Stimulated activated CD4-positive, alpha-beta T cell treated with anti-CD3 and anti-CD28 coated beads, Interleukin-12 subunit alpha, Interleukin-12 subunit beta, amount 100 ng/mL, for 4 hours (primary cell): ENCODE measurements at regions not wholly inside any gene's neighbourhood (a gene's known extent, or its start where the extent isn't known, plus 50 kb on each side); places are given as distances from the start of the nearest gene placed in this dataset.
A peak's percentile ranks its signal among the peaks of the same experiment; 100 is the strongest.
"Not testable (repeated sequence)": the region's sequence is repeated elsewhere in the genome, so short reads cannot be mapped to it uniquely, and the experiment has no call there.

Experiments used
- DNase-seq: peaks from one replicate; pipeline ENCODE4 v3.0.0-alpha.2; 2020

DNA sequence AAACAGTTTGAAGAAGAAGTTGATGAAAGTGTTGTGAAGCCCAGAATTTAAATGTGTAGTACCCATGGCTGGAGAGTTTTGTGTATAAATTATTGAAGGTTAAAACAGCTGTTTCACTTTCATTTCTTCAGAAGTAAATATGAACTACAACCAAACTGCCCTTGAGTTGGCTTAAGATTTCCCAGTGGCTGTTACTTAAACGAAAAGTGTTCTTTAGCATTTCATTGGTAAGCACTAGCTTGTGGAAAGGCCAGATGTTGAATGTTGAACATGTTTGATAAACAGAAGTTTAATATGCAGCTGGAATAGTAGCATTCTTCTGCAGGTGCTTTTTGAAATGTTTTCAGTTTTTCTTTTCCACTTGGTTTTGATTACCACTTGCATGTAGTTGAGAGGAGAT, 83.2 kb upstream of the TNRC6B start:
- DNase-seq, result no peak

DNA sequence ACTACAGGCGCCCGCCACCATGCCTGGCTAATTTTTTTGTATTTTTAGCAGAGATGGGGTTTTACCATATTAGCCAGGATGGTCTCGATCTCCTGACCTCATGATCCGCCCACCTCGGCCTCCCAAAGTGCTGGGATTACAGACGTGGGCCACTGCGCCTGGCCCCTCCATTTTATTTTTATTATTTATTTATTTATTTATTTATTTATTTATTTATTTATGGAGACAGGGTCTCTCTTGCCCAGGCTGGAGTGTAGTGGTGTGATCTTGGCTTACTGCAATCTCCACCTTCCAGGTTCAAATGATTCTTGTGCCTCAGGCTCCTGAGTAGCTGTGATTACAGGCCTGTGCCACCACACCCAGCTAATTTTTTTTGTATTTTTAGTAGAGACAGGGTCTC, 77.8 kb upstream of the TNRC6B start:
- not testable (repeated sequence) for DNase-seq

GRCh38 chr22:40105755-40106154, 72.0 kb upstream of the TNRC6B start:
- no peak for DNase-seq

- no peak for DNase-seq
These were observed 70.5 kb upstream of the TNRC6B start for GRCh38 chr22:40107244-40107643.

DNA sequence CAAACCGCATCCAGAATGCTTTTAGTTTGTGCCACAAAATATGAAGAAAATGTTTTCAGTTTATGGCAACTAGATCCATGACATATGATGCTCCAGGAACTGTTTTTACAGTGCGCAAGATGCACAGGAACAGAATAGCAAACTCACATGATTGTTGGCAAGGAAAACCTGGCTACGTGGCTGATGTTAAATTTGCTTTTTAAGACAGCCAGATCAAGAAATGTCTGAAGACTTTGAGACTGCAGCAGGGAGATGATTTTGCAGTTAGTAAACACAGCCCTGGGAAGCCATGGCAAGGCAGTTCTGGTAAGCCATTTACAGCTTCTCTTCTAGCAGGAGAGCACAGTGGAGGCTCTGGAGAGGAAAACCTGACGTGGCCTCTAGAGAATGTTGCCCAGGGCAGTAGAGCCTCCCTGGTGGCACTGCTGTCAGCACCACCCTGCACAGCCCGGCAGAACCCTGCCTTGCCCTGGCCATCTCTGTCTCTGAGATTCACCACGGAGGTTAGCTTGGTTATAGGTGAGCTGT, 69.8 kb upstream of the TNRC6B start:
- DNase-seq, result peak; percentile 16

GRCh38 chr22:40108396-40108795, 69.3 kb upstream of the TNRC6B start:
- no peak for DNase-seq

DNA sequence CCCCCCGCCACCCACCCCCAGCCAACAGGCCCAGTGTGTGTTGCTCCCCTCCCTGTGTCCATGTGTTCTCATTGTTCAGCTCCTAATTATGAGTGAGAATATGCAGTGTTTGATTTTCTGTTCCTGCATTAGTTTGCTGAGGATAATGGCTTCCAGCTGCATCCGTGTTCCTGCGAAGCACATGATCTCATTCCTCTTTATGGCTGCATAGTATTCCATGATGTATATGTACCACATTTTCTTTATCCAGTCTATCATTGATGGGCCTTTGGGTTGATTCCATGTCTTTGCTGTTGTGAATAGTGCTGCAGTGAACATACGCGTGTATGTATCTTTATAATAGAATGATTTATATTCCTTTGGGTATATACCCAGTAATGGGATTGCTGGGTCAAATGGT, 68.8 kb upstream of the TNRC6B start:
- DNase-seq, result not testable (repeated sequence)

- DNase-seq, result no peak
These were observed 66.3 kb upstream of the TNRC6B start for GRCh38 chr22:40111451-40111850.

DNA sequence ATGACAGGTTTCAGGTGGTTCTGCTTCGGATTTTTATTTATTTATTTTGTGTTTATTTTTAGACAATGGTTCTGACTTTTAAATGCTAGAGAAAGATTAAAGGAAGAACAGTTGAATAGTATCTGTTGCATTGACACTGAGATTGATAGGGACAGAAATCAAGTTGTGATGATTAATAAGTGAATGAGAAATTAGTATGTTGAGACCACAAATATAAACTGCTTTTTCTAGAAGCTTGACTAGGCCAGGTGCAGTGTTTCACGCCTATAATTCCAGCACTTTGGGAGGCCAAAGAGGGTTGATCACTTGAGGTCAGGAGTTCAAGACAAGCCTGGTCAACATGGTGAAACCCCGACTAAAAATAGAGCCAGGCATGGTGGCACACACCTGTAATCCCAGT, 65.1 kb upstream of the TNRC6B start:
- no peak for DNase-seq

- DNase-seq, result no peak
These were observed 64.0 kb upstream of the TNRC6B start for GRCh38 chr22:40113696-40114095.

DNA sequence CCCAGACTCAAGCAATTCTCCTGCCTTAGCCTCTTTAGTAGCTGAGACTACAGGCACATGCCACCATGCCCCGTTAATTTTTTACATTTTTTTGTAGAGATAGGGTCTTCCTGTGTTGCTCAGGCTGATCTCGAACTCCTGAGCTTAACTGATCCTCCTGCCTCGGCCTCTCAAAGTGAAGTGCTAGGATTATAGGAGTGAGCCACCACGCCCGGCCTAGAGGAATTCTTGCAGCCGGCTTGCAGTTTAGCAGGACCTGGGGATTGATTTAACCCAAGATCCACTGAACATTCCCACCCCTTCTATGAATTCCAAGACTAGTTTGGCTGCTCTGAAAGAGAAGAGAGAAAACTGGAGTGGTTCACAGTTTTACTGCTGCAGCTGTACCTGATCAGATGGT, 63.3 kb upstream of the TNRC6B start:
- DNase-seq, result no peak

GRCh38 chr22:40116496-40117200, 61.1 kb upstream of the TNRC6B start:
- DNase-seq, result no peak

GRCh38 chr22:40118979-40119378, 58.7 kb upstream of the TNRC6B start:
- no peak for DNase-seq

GRCh38 chr22:40120848-40121247, 56.9 kb upstream of the TNRC6B start:
- no peak for DNase-seq

- no peak for DNase-seq
These were observed 56.3 kb upstream of the TNRC6B start for GRCh38 chr22:40121461-40121860.

GRCh38 chr22:40122792-40123191, 54.9 kb upstream of the TNRC6B start:
- no peak for DNase-seq

GRCh38 chr22:40123387-40123786, 54.3 kb upstream of the TNRC6B start:
- no peak for DNase-seq
